GM19240 (cell line): ENCODE measurements at regions not wholly inside any gene's neighbourhood (a gene's known extent, or its start where the extent isn't known, plus 50 kb on each side); places are given as distances from the start of the nearest gene placed in this dataset.

ENCODE experiments used
- DNase-seq: peaks from one replicate; pipeline ENCODE4 v3.0.0; 2011; ENCODE audit warnings: low spot score; ENCODE audit not compliant: insufficient read length

DNA sequence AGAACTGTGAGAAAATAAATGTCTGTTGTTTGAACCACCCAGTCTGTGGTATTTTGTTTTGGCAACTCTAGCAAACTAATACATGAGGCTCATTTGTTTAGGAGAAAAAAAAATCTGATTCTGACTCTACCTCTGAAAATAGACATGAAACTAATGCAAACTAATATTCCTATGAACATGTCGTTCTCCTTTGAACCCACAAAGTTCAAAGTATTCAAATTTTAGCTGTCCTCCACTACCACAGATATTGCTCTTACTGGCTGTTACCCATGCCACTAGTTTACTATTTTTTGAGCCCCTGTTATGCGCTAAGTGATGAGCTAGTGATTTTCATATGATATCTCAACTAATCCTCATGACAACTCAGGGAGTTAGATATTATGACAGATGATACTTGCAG, 58.8 kb upstream of the ZNF804B start:
- DNase-seq: no peak

DNA sequence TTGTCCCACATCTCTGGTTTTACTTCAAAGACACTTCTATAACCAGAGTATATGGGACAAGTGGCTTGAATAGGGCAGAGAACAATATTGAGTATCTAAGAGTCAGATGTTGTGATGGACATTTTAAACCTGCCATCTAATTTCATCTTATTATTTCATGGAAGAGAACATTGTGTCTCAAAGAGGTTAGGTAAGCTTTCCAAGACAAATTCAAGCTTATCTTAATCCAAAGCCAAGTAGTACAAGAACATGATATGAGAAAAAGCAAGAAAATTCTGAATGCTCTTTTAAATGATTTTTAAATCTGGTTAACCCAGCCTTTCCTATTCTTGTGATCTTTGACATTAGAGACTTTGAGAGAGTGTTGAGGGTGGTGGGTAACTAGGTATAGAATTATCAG, 65.3 kb upstream of the ZNF804B start:
- no peak for DNase-seq

DNA sequence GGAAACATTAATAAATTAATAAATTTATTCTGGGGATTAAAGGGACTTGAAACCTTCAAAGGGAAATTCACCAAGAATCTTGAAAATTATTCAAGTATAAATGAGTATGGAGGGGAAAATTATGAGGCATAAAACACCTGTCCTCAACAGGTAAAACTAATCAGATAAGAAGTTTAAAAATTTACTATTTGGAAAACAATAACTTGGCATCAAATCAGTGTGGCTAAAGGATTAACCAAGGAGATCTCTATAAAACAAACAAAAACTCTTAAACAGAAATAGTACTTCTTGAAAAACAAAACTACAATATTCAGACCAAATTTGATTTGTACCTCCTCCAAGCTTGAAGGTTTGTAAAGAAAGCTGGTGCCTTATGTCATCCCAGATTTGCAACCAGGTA, 66.4 kb upstream of the ZNF804B start:
- no peak for DNase-seq

DNA sequence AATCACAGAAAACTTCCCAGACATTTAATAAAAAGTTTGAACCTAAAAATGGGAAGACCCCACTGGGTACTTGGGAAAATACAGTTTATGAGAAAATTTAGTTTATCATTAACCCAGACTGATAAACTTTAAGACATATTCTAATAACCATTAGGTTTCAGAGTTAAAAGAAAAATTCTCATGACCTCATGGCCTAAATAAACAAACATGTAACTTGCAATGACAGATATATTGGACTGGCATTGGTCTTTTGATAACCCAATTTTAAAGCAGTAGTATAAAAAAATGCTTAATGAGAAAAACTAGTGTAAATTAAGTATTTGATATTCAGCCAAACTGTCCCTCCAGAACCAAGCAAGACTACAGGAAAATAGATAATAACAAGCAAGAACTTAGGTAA, 67.0 kb upstream of the ZNF804B start:
- DNase-seq: no peak

DNA sequence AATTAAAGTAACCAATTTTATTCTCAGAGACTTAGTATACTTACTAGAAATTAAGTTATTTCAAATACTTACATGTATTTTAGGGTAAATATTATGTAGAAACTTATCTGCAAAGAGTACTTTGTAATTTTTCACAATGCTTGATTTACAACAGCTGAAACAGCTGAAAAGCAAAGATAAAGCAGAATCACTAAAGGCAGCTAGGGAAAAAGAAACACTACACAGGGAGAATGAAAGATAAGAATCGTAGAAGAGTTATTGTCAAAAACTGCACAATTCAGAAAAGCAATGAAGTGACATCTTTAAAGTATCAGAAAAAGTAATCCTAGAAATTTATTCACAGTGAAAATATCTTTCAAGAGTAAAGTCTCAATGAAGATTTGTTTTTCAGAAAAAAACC, 69.7 kb upstream of the ZNF804B start:
- no peak for DNase-seq

DNA sequence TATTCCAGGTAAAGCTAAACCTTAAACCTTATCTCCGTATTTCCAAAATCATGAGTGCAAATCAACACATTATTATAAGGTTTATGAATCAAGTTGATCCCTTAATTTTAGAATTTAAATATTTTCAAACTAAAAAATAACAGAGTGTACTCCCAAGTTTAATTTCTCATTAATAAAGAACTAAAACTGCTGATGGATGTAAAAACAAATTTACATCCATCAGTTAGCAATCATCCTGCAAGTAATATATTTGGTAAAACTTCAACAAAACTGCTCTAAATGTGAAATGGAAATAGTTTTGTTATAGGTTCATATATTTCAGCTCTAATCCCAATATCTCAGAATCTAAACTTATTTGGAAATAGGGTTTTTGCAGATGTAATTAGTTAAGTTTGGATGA, 71.3 kb upstream of the ZNF804B start:
- no peak for DNase-seq

DNA sequence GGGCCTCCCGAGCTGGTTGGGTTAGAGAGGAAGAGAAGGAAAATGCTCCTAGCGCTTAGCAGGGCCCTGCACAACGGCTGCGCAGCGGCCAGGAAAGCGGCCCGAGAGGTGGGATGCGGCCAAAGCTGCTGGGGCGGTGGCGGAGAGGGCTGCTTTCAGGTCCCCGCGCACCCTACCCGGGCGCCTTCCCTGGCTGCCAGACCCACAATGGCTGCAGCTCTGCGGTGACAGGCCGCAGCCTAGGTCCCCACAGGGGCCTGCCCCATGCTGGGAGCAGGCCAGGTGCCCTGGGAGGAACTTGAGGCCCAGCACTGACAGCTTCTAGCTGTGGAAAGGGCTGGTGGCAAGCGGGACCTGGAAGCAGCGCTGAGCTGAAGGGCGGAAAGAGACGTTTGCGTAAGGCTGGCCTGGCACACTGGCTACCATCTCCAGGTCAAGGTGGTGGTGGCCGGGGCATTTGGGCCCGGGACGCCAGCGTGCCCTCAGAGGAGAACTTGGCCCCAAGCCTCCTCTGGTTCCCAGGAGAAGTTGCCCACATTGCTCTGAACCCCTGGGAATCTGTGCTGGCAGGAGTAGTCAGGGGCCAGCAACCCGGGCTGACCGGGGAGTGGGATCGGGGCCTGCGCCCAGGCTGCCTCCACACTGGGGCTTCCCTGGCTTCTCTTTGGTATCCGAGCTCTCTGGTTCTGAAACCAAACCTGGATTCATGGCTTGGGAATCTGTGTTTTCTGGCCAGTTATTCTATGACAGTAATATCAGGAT, 72.9 kb upstream of the ZNF804B start:
- DNase-seq: no peak

DNA sequence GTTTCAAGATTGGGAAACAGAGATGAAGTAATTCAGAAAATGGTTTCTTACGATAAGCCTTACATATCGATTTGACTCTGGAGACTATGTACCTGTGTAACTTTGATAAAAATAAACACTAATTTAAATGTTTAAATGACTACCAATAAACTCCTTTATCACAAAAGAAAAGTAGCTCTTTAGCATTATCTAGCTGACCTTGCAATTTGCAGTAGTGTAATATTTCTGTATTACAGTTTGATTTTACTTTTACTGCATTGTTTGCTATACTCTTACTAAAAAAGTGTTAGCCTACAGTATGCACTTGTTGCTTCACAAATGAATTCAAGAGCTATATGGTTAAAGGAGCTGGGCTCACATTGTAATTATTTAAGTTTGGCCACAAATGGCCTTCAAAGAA, 77.8 kb upstream of the ZNF804B start:
- no peak for DNase-seq

DNA sequence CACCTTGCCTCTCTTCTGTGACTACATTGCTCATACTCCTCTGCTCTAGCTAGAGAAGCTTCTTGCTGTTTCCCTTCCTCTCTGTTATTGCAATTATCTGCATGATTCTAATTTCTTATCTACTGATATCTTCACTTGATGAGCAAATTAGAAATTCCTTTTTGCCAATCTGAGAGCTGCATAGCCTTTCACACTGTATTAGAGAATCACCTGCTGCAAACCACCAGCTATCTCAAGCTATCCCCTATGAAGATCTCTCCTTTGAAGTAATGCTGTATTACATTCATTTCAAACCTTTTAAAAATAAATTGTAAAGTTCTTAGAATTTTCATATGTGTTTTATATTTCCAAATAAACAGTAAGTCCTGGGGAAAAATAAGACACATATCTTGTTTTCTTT, 89.0 kb upstream of the ZNF804B start:
- DNase-seq: no peak

DNA sequence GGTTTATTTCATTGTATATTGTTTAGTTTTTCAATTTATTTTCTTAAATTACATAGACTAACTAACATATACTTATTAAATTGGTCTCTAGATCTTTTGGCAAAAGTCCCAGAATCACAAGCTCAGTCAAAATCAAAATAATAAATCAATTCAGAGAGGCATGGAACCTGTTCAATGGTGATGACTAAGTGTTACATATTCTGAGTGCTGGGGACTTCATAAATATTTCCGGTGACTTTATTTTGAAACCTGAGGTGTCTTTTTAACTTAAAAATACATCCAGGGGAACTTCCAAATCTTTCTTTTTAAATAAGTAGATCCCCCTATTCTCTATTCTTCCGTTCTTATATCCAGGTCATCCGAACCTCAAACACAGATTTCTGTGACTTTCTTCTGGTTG, 89.6 kb upstream of the ZNF804B start:
- no peak for DNase-seq

DNA sequence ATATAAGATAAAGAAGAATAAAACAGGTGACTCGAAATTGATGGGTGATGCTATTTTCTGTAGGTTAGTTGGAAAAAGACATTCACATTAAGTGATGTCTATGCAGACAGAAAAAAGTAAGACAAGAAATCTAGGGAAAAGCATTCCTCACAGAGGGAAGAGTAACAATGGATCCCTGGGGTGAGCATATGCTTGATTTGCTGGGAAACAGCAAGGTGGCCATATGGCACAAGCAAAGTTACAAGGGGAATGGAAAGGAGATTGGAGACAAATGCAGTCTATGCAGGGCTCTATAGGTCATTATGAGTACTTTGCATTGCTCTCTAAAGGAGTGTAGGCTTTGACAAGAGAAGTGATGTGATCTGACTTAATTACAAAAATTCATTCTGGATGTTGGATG, 90.9 kb upstream of the ZNF804B start:
- no peak for DNase-seq

DNA sequence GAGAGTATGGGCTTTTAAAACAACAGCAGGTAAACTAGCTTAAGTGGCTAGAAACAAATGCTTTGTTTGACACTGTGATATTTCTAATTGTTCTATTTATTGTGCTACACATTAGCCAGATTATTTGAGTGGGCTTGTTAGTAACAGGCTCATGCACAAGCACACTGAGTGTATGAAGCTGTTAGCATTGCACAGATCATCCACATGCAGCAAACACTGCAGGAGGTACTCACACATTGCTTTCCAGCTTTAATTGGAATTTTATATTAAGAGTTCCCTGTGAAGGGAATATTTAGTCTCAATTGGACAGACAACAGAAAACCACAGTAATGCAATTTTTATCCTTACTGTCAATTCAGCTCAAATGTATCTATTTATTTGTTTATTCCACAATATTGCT, 92.9 kb upstream of the ZNF804B start:
- DNase-seq: no peak

DNA sequence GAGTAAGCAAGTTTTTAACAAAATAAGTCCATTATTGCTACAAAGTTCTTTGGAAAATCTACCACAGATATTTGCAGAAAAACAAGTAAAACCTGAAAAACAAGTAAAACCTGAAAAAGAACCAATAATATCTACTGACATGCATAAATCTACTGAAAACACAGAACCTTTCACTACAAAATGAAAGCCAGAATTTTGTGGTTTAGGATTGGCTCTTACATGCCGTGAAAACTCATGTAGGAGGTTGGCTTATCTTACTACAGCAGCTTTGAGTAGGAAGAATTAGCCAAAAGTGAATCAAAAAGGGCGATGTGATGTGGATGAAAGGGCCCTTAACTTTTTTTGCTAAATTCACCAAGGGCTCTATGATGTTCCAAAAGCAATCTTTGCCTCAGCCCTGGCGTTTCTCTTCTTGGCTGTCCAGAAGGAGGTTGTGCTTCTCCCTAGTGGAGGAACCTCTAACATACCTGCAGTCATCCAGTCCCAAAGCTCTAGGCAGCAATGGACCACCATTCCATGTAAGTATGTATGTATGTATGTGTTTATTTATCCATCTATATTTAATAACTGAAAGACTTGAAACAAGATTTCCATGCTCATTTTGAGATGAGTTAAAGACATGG, 93.5 kb upstream of the ZNF804B start:
- DNase-seq: no peak

DNA sequence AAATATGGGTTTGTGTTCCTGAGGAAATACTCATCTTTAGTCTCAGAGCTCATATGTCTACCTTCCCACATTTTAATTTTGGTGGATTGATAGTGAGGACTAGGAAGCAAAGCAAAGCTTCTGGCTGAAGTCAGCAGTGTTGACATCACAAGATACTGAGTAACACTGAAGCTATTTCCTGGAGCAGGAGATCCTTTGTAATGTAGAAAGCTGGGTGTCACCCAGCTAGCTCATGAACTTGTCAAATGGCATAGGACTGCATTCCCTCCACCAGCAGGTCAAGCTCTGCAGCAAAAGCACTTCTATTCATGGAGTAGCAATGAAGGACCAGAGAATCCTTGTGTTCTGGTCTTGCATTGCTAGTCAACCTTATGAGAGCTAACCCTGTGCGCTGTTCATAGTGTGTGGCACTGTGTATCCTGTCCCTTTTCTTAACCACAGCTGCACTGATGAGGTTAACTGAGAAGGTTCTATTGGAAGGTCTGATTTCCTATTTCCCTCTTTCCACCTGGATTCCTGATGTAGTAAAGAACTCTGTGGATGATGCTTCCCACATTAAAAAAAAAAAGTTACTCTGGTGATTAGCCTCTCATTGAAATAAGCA, 94.8 kb upstream of the ZNF804B start:
- DNase-seq: no peak

DNA sequence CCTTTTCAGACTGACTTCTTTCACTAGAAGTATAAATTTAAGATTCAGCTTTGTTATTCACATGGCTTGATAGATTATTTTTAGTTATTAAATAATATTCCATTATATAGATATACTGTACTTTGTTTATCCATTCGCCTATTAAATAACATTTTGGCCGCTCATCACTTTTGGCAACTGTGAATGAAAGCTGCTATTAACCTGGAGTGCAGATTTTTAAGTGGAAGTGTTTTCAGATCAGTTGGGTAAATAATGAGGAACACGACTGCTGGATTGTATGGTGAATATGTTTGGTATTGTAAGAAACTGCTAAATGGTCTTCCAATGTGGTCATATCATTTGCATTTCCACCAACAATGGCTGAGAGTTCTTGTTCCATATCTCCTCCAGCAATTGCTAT, 97.6 kb upstream of the ZNF804B start:
- DNase-seq: no peak

DNA sequence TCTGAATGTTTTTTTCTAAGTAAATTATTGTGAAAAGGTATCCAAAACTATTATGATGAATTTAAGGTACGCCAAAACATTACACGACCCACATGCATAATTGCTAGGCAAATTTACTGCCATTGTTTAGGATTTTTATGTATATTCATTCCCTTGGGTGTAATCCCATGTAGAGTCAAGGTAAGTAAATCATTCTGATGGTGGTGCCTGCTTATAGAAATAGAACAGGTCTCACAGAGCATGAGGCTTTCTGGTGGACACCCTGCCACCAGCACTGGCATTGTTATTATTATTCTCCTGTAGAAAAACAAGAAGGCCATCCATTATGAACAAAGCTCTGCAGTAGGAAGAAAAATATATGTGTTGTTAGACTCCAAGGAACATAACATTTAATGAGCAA, 111.7 kb upstream of the ZNF804B start:
- DNase-seq: no peak

DNA sequence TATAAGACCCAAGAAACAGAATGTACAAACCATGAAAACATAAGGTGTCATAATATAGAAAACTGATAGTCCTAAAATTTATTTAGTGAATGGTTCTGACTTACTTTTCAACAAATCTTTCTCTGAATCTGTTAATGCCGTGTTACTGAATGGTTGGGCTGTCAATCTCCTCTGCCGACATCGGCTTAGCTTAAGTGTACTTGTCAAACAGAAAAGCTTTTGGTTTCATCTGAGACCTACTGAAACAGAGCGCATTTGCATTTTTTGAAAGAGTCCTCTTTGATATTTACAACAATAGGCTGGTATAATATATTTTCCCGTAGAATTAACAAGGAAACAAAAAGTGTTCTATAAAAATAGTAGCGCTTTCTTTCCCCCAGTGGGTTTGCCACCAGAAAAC, 120.9 kb upstream of the ZNF804B start:
- DNase-seq: no peak

DNA sequence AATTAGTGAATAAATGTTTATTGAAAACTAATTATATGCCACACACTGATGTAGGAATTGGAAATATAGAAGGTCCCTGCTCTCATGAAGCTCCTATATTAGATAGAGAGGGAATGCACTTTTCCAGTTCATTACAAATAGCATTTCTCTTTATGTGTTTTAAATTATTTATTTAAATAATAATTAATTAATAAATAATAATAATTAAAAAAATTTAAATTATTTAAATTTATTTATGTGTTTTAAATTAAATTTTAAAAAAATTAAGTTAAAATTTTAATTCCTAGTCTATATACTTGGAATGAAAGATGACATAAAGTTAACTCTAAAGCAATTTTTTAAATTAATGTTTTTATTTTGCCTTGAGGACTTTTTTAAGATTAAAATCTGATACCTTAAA, 121.7 kb upstream of the ZNF804B start:
- DNase-seq: no peak

DNA sequence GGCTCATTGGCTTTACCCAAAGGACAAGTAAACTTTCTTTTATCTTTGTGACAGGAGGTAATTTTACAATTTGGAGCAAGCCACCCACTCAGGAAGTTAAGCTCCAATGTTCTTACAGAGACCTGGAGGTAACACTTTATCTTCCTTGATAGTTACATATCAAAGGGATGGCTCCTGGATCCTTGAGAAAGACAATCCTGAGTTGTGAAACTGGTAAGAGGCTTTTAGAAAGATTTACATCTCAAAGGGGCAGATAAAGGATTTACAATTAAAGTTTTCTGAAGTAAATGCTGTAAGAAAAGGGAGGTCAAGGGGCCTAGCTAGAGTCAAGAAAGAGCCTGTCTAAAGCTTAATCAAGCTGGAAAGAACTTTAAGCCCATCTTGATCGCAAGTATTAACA, 124.4 kb upstream of the ZNF804B start:
- DNase-seq: no peak

DNA sequence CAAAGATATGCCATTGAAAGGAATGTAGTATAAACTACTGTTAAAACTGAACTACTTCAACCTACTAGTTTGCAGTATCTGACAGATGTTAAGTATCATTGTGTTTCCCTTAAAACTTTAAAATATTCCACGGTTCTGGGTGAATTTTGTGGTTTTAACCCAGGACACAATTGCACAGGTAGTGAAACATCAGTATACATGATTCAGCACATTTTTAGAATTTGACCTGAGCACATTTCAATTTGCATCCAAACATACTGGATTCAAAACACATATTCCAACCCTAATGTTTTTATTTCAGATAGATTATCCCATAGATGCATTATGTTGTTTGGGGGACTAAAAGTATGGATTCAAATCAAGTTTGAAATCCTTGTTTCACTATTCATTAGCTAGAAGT, 129.9 kb upstream of the ZNF804B start:
- no peak for DNase-seq

DNA sequence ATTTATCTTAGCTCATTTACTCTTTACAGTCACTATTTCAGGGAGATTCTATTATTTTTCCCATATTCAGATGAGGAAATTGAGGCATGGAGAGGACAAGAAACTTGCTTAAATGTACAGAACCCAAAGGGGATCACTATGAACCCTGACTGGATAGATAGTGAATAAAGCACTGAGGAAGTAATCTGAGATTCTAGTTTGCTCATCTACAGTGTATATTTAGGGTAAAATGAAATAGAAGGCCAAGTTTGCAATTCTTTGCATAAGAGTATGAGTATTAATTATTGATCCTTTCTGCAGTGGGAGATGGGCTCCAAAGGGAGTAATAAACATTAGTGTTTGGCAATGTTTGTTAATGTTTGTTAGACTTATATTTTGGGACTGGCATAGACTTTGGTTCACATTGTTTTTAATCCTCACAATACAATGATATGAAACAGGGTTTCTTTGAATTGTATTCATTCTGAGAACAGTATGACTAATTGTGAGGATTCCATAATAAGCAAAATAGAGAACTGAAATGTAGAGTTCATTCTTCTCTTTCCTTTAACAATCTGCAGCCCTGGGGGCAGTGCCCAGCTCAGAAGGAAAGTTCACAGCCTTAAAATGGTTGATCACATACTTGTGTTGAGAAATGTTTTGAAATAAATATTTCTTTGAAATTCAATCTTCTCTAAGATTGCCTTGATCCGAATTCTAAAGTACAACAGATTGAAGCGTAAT, 131.0 kb upstream of the ZNF804B start:
- DNase-seq: no peak

DNA sequence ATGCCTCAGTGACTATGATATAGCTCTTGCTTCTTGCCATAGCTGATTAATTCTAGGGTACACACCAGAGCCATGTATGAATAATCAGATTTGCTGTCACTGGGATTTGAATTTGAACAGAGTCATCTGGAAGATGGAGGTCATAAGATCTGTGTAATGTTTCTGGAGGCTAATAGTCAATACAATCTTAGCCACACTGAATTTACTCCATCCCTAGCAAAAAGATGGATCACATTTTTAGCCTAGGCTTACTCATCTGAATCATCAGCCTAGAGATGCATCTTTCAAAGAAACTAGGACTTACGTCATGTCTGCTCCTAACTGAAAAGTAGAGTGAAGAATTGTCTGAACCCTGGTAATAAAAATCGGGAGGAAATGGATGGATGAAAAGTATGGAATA, 142.3 kb upstream of the ZNF804B start:
- DNase-seq: no peak
